ENCODE measurements at regions not wholly inside any gene's neighbourhood (a gene's known extent, or its start where the extent isn't known, plus 50 kb on each side); places are given as distances from the start of the nearest gene placed in this dataset.

GRCh38 chr9:14380061-14380836 is 66.3 kb upstream of the NFIB start:
- Histone ChIP-seq H3K36me3 (ENCODE audit: control insufficient read depth, insufficient read depth, low read length) (no peaks in the 10 kb centered on the region), H3K4me1 (ENCODE audit: control insufficient read depth, insufficient read depth, low read length) (no peaks in the 10 kb centered on the region), H3K4me3 (ENCODE audit: low read length) (no peak overlapping the region), H3K27ac (ENCODE audit: low read length) (no peak overlapping the region), H3K27me3 (ENCODE audit: control insufficient read depth, insufficient read depth, low read length) (no peaks in the 10 kb centered on the region), H3K9me3 (ENCODE audit: control insufficient read depth, low read depth, low read length) (no peaks in the 10 kb centered on the region)
- DNase-seq = no peak
- no CpG with 5 or more reads among the region's 3 CpGs for WGBS (ENCODE audit: insufficient coverage, low lambda C conversion rate)

GRCh38 chr9:14379280-14379679 is 65.3 kb upstream of the NFIB start:
- H3K27ac ChIP-seq (ENCODE audit: low read length) = no peak overlapping the region
- H3K4me3 ChIP-seq (ENCODE audit: low read length) = no peak overlapping the region
- WGBS (ENCODE audit: insufficient coverage, low lambda C conversion rate) = 89% methylated on average over 1 of the region's 4 CpGs
- H3K36me3 ChIP-seq (ENCODE audit: control insufficient read depth, insufficient read depth, low read length) = no peaks in the 10 kb centered on the region
- no peaks in the 10 kb centered on the region for H3K27me3 ChIP-seq (ENCODE audit: control insufficient read depth, insufficient read depth, low read length)
- no peak for DNase-seq
- no peaks in the 10 kb centered on the region for H3K9me3 ChIP-seq (ENCODE audit: control insufficient read depth, low read depth, low read length)
- H3K4me1 ChIP-seq (ENCODE audit: control insufficient read depth, insufficient read depth, low read length) = no peaks in the 10 kb centered on the region

GRCh38 chr9:14373706-14374105 is 59.8 kb upstream of the NFIB start:
- 100% methylated on average over 1 of the region's 4 CpGs for WGBS (ENCODE audit: insufficient coverage, low lambda C conversion rate)
- Histone ChIP-seq H3K36me3 (ENCODE audit: control insufficient read depth, insufficient read depth, low read length) (no peaks in the 10 kb centered on the region), H3K27ac (ENCODE audit: low read length) (no peak overlapping the region), H3K4me1 (ENCODE audit: control insufficient read depth, insufficient read depth, low read length) (no peaks in the 10 kb centered on the region), H3K9me3 (ENCODE audit: control insufficient read depth, low read depth, low read length) (no peaks in the 10 kb centered on the region), H3K27me3 (ENCODE audit: control insufficient read depth, insufficient read depth, low read length) (no peaks in the 10 kb centered on the region), H3K4me3 (ENCODE audit: low read length) (no peak overlapping the region)
- DNase-seq = no peak

GRCh38 chr9:14373336-14373666 is 59.4 kb upstream of the NFIB start:
- Histone ChIP-seq H3K27me3 (ENCODE audit: control insufficient read depth, insufficient read depth, low read length) (no peaks in the 10 kb centered on the region), H3K36me3 (ENCODE audit: control insufficient read depth, insufficient read depth, low read length) (no peaks in the 10 kb centered on the region), H3K4me3 (ENCODE audit: low read length) (no peak overlapping the region), H3K27ac (ENCODE audit: low read length) (peak overlapping the region; percentile 39), H3K4me1 (ENCODE audit: control insufficient read depth, insufficient read depth, low read length) (no peaks in the 10 kb centered on the region), H3K9me3 (ENCODE audit: control insufficient read depth, low read depth, low read length) (no peaks in the 10 kb centered on the region)
- no peak for DNase-seq

- Histone ChIP-seq H3K4me3 (ENCODE audit: low read length) (no peak overlapping the region), H3K9me3 (ENCODE audit: control insufficient read depth, low read depth, low read length) (no peaks in the 10 kb centered on the region), H3K36me3 (ENCODE audit: control insufficient read depth, insufficient read depth, low read length) (no peaks in the 10 kb centered on the region), H3K27ac (ENCODE audit: low read length) (peak overlapping the region; percentile 39), H3K4me1 (ENCODE audit: control insufficient read depth, insufficient read depth, low read length) (no peaks in the 10 kb centered on the region), H3K27me3 (ENCODE audit: control insufficient read depth, insufficient read depth, low read length) (no peaks in the 10 kb centered on the region)
- peak in 1 of 2 donors; percentile 46 for DNase-seq
- 25% methylated on average over 2 of the region's 4 CpGs for WGBS (ENCODE audit: insufficient coverage, low lambda C conversion rate)
These were observed 58.7 kb upstream of the NFIB start for GRCh38 chr9:14372437-14373335.

- Histone ChIP-seq H3K4me3 (ENCODE audit: low read length) (no peak overlapping the region), H3K36me3 (ENCODE audit: control insufficient read depth, insufficient read depth, low read length) (no peaks in the 10 kb centered on the region), H3K27me3 (ENCODE audit: control insufficient read depth, insufficient read depth, low read length) (no peaks in the 10 kb centered on the region), H3K4me1 (ENCODE audit: control insufficient read depth, insufficient read depth, low read length) (no peaks in the 10 kb centered on the region), H3K27ac (ENCODE audit: low read length) (no peak overlapping the region), H3K9me3 (ENCODE audit: control insufficient read depth, low read depth, low read length) (no peaks in the 10 kb centered on the region)
- DNase-seq = no peak
- no CpG with 5 or more reads among the region's 6 CpGs for WGBS (ENCODE audit: insufficient coverage, low lambda C conversion rate)
These were observed 55.1 kb upstream of the NFIB start for GRCh38 chr9:14369011-14369410.

GRCh38 chr9:14366076-14366475 is 52.1 kb upstream of the NFIB start:
- peak in 1 of 2 donors; percentile 24 for DNase-seq
- H3K36me3 ChIP-seq (ENCODE audit: control insufficient read depth, insufficient read depth, low read length) = no peaks in the 10 kb centered on the region
- H3K4me1 ChIP-seq (ENCODE audit: control insufficient read depth, insufficient read depth, low read length) = no peaks in the 10 kb centered on the region
- H3K9me3 ChIP-seq (ENCODE audit: control insufficient read depth, low read depth, low read length) = no peaks in the 10 kb centered on the region
- no peak overlapping the region for H3K27ac ChIP-seq (ENCODE audit: low read length)
- H3K4me3 ChIP-seq (ENCODE audit: low read length) = no peak overlapping the region
- no peaks in the 10 kb centered on the region for H3K27me3 ChIP-seq (ENCODE audit: control insufficient read depth, insufficient read depth, low read length)
- 80% methylated on average over 7 of the region's 10 CpGs for WGBS (ENCODE audit: insufficient coverage, low lambda C conversion rate)

- no CpG with 5 or more reads among the region's 3 CpGs for WGBS (ENCODE audit: insufficient coverage, low lambda C conversion rate)
- DNase-seq = no peak
- no peaks in the 10 kb centered on the region for H3K27me3 ChIP-seq (ENCODE audit: control insufficient read depth, insufficient read depth, low read length)
- H3K9me3 ChIP-seq (ENCODE audit: control insufficient read depth, low read depth, low read length) = no peaks in the 10 kb centered on the region
- no peaks in the 10 kb centered on the region for H3K4me1 ChIP-seq (ENCODE audit: control insufficient read depth, insufficient read depth, low read length)
- no peak overlapping the region for H3K27ac ChIP-seq (ENCODE audit: low read length)
- H3K4me3 ChIP-seq (ENCODE audit: low read length) = no peak overlapping the region
- no peaks in the 10 kb centered on the region for H3K36me3 ChIP-seq (ENCODE audit: control insufficient read depth, insufficient read depth, low read length)
These were observed 51.7 kb upstream of the NFIB start for GRCh38 chr9:14365670-14366069.
